ENCODE measurements at regions not wholly inside any gene's neighbourhood (a gene's known extent, or its start where the extent isn't known, plus 50 kb on each side); places are given as distances from the start of the nearest gene placed in this dataset.

- Histone ChIP-seq H3K27me3 (ENCODE audit: insufficient read depth, low read length) (no peaks in the 10 kb centered on the region), H3K4me3 (ENCODE audit: insufficient read depth, low read depth, low read length) (no peak overlapping the region), H2AFZ (ENCODE audit: low read depth, low read length) (no peak overlapping the region), H3K79me2 (ENCODE audit: insufficient read depth, low read length) (no peaks in the 10 kb centered on the region), H3K36me3 (ENCODE audit: insufficient read depth, low read length) (no peaks in the 10 kb centered on the region), H4K20me1 (ENCODE audit: insufficient read depth, low read length) (no peaks in the 10 kb centered on the region), H3K9ac (ENCODE audit: low read length) (no peak overlapping the region), H3K9me3 (ENCODE audit: insufficient read depth, low read depth, low read length) (no peaks in the 10 kb centered on the region), H3K4me1 (ENCODE audit: insufficient read depth, low read length) (no peaks in the 10 kb centered on the region), H3K4me2 (ENCODE audit: low read length) (no peak overlapping the region), H3K27ac (ENCODE audit: low read depth, low read length) (no peak overlapping the region)
- FAIRE-seq (no peak), DNase-seq (ENCODE audit: low read depth) (peak; percentile 65)
- no peak for TF ChIP-seq CTCF (IDR thresholded peaks at IDR 0.05; ENCODE audit: insufficient read depth, low read depth, low read length)
- TF ChIP-seq EZH2 (IDR thresholded peaks at IDR 0.05; ENCODE audit: insufficient read depth, low read length), result no peak
- Mint-ChIP-seq H3K9me3 (ENCODE audit: unreplicated experiment) (peaks cover 7% of the 10 kb centered on the region), H3K36me3 (ENCODE audit: low read depth, unreplicated experiment) (no peaks in the 10 kb centered on the region), H3K27ac (ENCODE audit: unreplicated experiment) (no peak overlapping the region), H3K27me3 (ENCODE audit: low read depth, unreplicated experiment) (no peaks in the 10 kb centered on the region), H3K4me3 (ENCODE audit: unreplicated experiment) (no peak overlapping the region), H3K4me1 (ENCODE audit: low read depth, unreplicated experiment) (peaks cover 8% of the 10 kb centered on the region)
Observed at GRCh38 chr2:118696786-118697465, 150.5 kb downstream of the EN1 start.

- Histone ChIP-seq H3K27me3 (ENCODE audit: insufficient read depth, low read length) (no peaks in the 10 kb centered on the region), H4K20me1 (ENCODE audit: insufficient read depth, low read length) (no peaks in the 10 kb centered on the region), H3K27ac (ENCODE audit: low read depth, low read length) (no peak overlapping the region), H3K9ac (ENCODE audit: low read length) (no peak overlapping the region), H3K79me2 (ENCODE audit: insufficient read depth, low read length) (no peaks in the 10 kb centered on the region), H3K4me1 (ENCODE audit: insufficient read depth, low read length) (no peaks in the 10 kb centered on the region), H3K4me3 (ENCODE audit: insufficient read depth, low read depth, low read length) (no peak overlapping the region), H2AFZ (ENCODE audit: low read depth, low read length) (no peak overlapping the region), H3K4me2 (ENCODE audit: low read length) (no peak overlapping the region), H3K36me3 (ENCODE audit: insufficient read depth, low read length) (no peaks in the 10 kb centered on the region), H3K9me3 (ENCODE audit: insufficient read depth, low read depth, low read length) (peaks cover 4% of the 10 kb centered on the region)
- no peak for FAIRE-seq
- H3K27ac Mint-ChIP-seq (ENCODE audit: unreplicated experiment), result no peak overlapping the region
- H3K9me3 Mint-ChIP-seq (ENCODE audit: unreplicated experiment), result peaks cover 18% of the 10 kb centered on the region
- H3K27me3 Mint-ChIP-seq (ENCODE audit: low read depth, unreplicated experiment), result no peaks in the 10 kb centered on the region
- H3K36me3 Mint-ChIP-seq (ENCODE audit: low read depth, unreplicated experiment), result no peaks in the 10 kb centered on the region
- TF ChIP-seq EZH2 (IDR thresholded peaks at IDR 0.05; ENCODE audit: insufficient read depth, low read length) (no peak), CTCF (IDR thresholded peaks at IDR 0.05; ENCODE audit: insufficient read depth, low read depth, low read length) (no peak)
- DNase-seq (ENCODE audit: low read depth), result no peak
- H3K4me1 Mint-ChIP-seq (ENCODE audit: low read depth, unreplicated experiment), result peaks cover 8% of the 10 kb centered on the region
- H3K4me3 Mint-ChIP-seq (ENCODE audit: unreplicated experiment), result no peak overlapping the region
Observed at GRCh38 chr2:118693287-118693822, 154.1 kb downstream of the EN1 start.

GRCh38 chr2:118689874-118690273 lies 157.6 kb downstream of the EN1 start:
- no peak for TF ChIP-seq EZH2 (IDR thresholded peaks at IDR 0.05; ENCODE audit: insufficient read depth, low read length)
- TF ChIP-seq CTCF (IDR thresholded peaks at IDR 0.05; ENCODE audit: insufficient read depth, low read depth, low read length), result no peak
- Histone ChIP-seq H2AFZ (ENCODE audit: low read depth, low read length) (no peak overlapping the region), H3K4me2 (ENCODE audit: low read length) (no peak overlapping the region), H3K36me3 (ENCODE audit: insufficient read depth, low read length) (no peaks in the 10 kb centered on the region), H3K27ac (ENCODE audit: low read depth, low read length) (no peak overlapping the region), H3K79me2 (ENCODE audit: insufficient read depth, low read length) (no peaks in the 10 kb centered on the region), H3K27me3 (ENCODE audit: insufficient read depth, low read length) (no peaks in the 10 kb centered on the region), H3K9me3 (ENCODE audit: insufficient read depth, low read depth, low read length) (peaks cover 4% of the 10 kb centered on the region), H3K9ac (ENCODE audit: low read length) (no peak overlapping the region), H4K20me1 (ENCODE audit: insufficient read depth, low read length) (no peaks in the 10 kb centered on the region), H3K4me1 (ENCODE audit: insufficient read depth, low read length) (no peaks in the 10 kb centered on the region), H3K4me3 (ENCODE audit: insufficient read depth, low read depth, low read length) (no peak overlapping the region)
- no peaks in the 10 kb centered on the region for H3K36me3 Mint-ChIP-seq (ENCODE audit: low read depth, unreplicated experiment)
- no peak overlapping the region for H3K27ac Mint-ChIP-seq (ENCODE audit: unreplicated experiment)
- H3K27me3 Mint-ChIP-seq (ENCODE audit: low read depth, unreplicated experiment), result peaks cover 2% of the 10 kb centered on the region
- FAIRE-seq (no peak), DNase-seq (ENCODE audit: low read depth) (no peak)
- H3K4me1 Mint-ChIP-seq (ENCODE audit: low read depth, unreplicated experiment), result no peaks in the 10 kb centered on the region
- peaks cover 19% of the 10 kb centered on the region for H3K9me3 Mint-ChIP-seq (ENCODE audit: unreplicated experiment)
- no peak overlapping the region for H3K4me3 Mint-ChIP-seq (ENCODE audit: unreplicated experiment)
